Stimulated activated naive CD8-positive, alpha-beta T cell treated with anti-CD3 and anti-CD28 coated beads, Interleukin-15, Interleukin-2, amounts not matched to agents 100 ng/mL and 50 ng/mL, for 24 hours (primary cell): ENCODE measurements at regions not wholly inside any gene's neighbourhood (a gene's known extent, or its start where the extent isn't known, plus 50 kb on each side); places are given as distances from the start of the nearest gene placed in this dataset.
"Not testable (repeated sequence)": the region's sequence is repeated elsewhere in the genome, so short reads cannot be mapped to it uniquely, and the experiment has no call there.

ENCODE experiments used
- H3K27ac Mint-ChIP-seq: one replicate; pipeline ENCODE4 v1.8.0; 2021; ENCODE audit warnings: mild to moderate bottlenecking, mixed read lengths
- H3K27me3 Mint-ChIP-seq: one replicate; pipeline ENCODE4 v1.8.0; 2021; ENCODE audit warnings: mixed read lengths
- H3K36me3 Mint-ChIP-seq: one replicate; pipeline ENCODE4 v1.8.0; 2021; ENCODE audit warnings: low read depth, mixed read lengths
- H3K4me1 Mint-ChIP-seq: one replicate; pipeline ENCODE4 v1.8.0; 2021; ENCODE audit warnings: low read depth, mixed read lengths
- H3K4me3 Mint-ChIP-seq: one replicate; pipeline ENCODE4 v1.8.0; 2021; ENCODE audit warnings: mild to moderate bottlenecking, mixed read lengths
- H3K9me3 Mint-ChIP-seq: one replicate; pipeline ENCODE4 v1.8.0; 2021; ENCODE audit warnings: mixed read lengths

- H3K27me3 Mint-ChIP-seq: no peaks in the 10 kb centered on the region
- H3K36me3 Mint-ChIP-seq: no peaks in the 10 kb centered on the region
- H3K27ac Mint-ChIP-seq: no peak overlapping the region
- H3K4me1 Mint-ChIP-seq: no peaks in the 10 kb centered on the region
- no peak overlapping the region for H3K4me3 Mint-ChIP-seq
- peaks cover 23% of the 10 kb centered on the region for H3K9me3 Mint-ChIP-seq
Observed at GRCh38 chr2:57693177-57693576, 353.4 kb upstream of the VRK2 start.

GRCh38 chr2:57693965-57694364, 352.6 kb upstream of the VRK2 start:
- no peaks in the 10 kb centered on the region for H3K4me1 Mint-ChIP-seq
- no peak overlapping the region for H3K4me3 Mint-ChIP-seq
- H3K27me3 Mint-ChIP-seq: no peaks in the 10 kb centered on the region
- no peak overlapping the region for H3K27ac Mint-ChIP-seq
- H3K36me3 Mint-ChIP-seq: no peaks in the 10 kb centered on the region
- peaks cover 18% of the 10 kb centered on the region for H3K9me3 Mint-ChIP-seq

- H3K27me3 Mint-ChIP-seq: no peaks in the 10 kb centered on the region
- H3K9me3 Mint-ChIP-seq: peaks cover 5% of the 10 kb centered on the region
- no peak overlapping the region for H3K4me3 Mint-ChIP-seq
- no peak overlapping the region for H3K27ac Mint-ChIP-seq
- no peaks in the 10 kb centered on the region for H3K36me3 Mint-ChIP-seq
- H3K4me1 Mint-ChIP-seq: no peaks in the 10 kb centered on the region
Observed at GRCh38 chr2:57696016-57696415, 350.6 kb upstream of the VRK2 start.

- H3K4me1 Mint-ChIP-seq: no peaks in the 10 kb centered on the region
- H3K27me3 Mint-ChIP-seq: no peaks in the 10 kb centered on the region
Observed at GRCh38 chr2:57698392-57698791, 348.2 kb upstream of the VRK2 start.

GRCh38 chr2:57698935-57699449, 347.6 kb upstream of the VRK2 start:
- no peak overlapping the region for H3K4me3 Mint-ChIP-seq
- no peaks in the 10 kb centered on the region for H3K36me3 Mint-ChIP-seq
- no peak overlapping the region for H3K27ac Mint-ChIP-seq
- no peaks in the 10 kb centered on the region for H3K9me3 Mint-ChIP-seq
- no peaks in the 10 kb centered on the region for H3K4me1 Mint-ChIP-seq
- no peaks in the 10 kb centered on the region for H3K27me3 Mint-ChIP-seq

More at GRCh38 chr2:57698392-57698791, 348.2 kb upstream of the VRK2 start:
- no peaks in the 10 kb centered on the region for H3K9me3 Mint-ChIP-seq
- H3K4me3 Mint-ChIP-seq: no peak overlapping the region
- H3K36me3 Mint-ChIP-seq: no peaks in the 10 kb centered on the region
- H3K27ac Mint-ChIP-seq: no peak overlapping the region

DNA sequence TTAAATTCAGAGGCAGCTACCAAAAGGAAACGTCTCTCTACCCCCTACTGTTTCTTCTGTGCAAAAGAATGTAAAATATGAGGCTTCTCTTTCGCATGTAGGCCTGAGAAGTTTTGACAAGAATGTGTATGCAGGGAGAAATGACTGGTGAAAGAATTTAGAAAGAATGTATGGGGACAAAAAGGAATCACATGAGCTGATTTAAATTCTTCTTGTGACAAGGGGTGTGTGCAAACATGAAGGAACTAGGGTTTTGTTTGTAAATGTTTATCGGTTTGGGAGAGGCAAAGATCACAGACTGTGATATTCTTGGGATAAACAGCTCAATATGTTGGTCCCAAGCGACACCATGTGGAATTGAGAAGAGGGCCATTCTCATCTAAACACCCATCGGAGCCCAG, 345.2 kb upstream of the VRK2 start:
- Mint-ChIP-seq H3K4me3 (no peak overlapping the region), H3K36me3 (no peaks in the 10 kb centered on the region), H3K4me1 (no peaks in the 10 kb centered on the region), H3K9me3 (no peaks in the 10 kb centered on the region), H3K27ac (no peak overlapping the region), H3K27me3 (no peaks in the 10 kb centered on the region)

DNA sequence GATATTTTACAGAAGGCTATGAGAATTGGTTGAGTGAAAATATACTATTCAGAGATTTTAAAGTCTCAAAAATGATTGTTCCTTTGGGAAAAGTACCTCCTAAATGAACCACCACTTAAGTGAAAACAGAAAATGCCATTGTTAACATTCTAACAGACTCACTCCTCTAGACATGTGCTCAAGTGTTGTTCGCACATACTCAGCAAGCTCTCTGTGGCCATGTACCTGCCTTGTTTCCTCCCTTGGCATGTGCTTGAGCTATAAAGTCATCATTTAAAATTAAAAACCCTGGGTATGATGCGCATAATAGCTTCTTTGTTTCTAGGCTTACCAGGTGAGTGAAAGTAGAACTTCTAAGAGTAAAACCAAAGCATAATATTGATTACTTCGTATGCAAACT, 343.2 kb upstream of the VRK2 start:
- H3K4me1 Mint-ChIP-seq: no peaks in the 10 kb centered on the region
- no peaks in the 10 kb centered on the region for H3K9me3 Mint-ChIP-seq
- H3K36me3 Mint-ChIP-seq: no peaks in the 10 kb centered on the region
- no peak overlapping the region for H3K4me3 Mint-ChIP-seq
- no peaks in the 10 kb centered on the region for H3K27me3 Mint-ChIP-seq
- H3K27ac Mint-ChIP-seq: no peak overlapping the region

GRCh38 chr2:57707794-57708193, 338.8 kb upstream of the VRK2 start:
- not testable (repeated sequence) for H3K36me3 Mint-ChIP-seq, H3K27me3 Mint-ChIP-seq, H3K4me1 Mint-ChIP-seq, H3K4me3 Mint-ChIP-seq, H3K9me3 Mint-ChIP-seq, H3K27ac Mint-ChIP-seq

DNA sequence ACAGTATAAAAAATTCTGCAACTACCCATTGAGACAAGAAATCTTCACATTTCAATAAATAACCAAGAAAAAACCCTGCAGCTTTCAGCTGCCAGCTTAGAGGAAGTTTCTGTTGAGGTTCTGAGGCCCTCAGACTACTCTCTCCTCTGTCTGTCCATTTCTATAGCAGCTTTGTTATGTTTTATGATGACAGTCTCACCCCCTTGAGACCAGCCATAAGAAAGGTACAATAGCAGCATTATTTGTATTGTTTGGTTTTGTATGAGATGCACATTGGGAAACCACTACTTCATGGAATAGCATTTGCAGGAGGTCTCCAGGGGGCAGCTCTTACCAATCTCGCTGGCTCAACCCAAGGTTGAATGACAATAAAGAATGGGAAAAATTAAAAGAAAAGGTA, 334.6 kb upstream of the VRK2 start:
- no peaks in the 10 kb centered on the region for H3K27me3 Mint-ChIP-seq

GRCh38 chr2:57720728-57721627, 325.6 kb upstream of the VRK2 start:
- Mint-ChIP-seq H3K4me3 (no peak overlapping the region), H3K27ac (no peak overlapping the region), H3K9me3 (no peaks in the 10 kb centered on the region)

More for the DNA sequence above, 334.6 kb upstream of the VRK2 start:
- H3K36me3 Mint-ChIP-seq: no peaks in the 10 kb centered on the region
- H3K4me1 Mint-ChIP-seq: no peaks in the 10 kb centered on the region
- no peak overlapping the region for H3K4me3 Mint-ChIP-seq
- H3K27ac Mint-ChIP-seq: no peak overlapping the region
- H3K9me3 Mint-ChIP-seq: no peaks in the 10 kb centered on the region

DNA sequence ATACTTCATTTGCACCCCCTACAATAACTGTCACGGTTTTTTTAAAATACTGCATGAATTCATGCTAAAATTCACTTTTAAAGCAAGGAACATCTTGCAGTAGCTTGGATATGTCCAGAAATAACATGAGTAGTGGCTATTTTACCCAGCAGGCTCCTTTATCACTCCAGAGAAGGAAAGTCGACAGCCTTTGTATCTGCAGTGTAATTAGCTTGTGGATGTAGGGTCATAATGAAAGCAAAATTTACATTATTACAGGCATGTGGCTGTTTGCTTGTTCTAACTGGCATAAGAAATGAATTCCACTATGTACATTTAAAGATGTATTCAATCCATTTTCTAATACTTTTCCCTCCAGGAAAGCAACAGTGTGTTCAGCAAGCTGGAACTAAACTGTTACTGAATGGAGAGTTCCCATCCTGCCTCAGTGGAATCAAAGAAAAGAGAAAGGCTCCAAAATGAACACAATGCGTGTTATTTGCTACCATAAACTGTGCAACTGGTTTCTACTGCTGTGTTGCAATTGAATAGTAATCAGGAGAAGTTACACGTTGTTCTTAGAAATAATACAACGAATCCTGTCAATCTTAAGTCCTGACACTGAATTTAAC, 321.2 kb upstream of the VRK2 start:
- peaks cover 6% of the 10 kb centered on the region for H3K4me1 Mint-ChIP-seq
- no peak overlapping the region for H3K27ac Mint-ChIP-seq
- H3K27me3 Mint-ChIP-seq: no peaks in the 10 kb centered on the region
- no peaks in the 10 kb centered on the region for H3K9me3 Mint-ChIP-seq
- no peaks in the 10 kb centered on the region for H3K36me3 Mint-ChIP-seq
- no peak overlapping the region for H3K4me3 Mint-ChIP-seq

More at GRCh38 chr2:57720728-57721627, 325.6 kb upstream of the VRK2 start:
- peaks cover 7% of the 10 kb centered on the region for H3K27me3 Mint-ChIP-seq
- no peaks in the 10 kb centered on the region for H3K36me3 Mint-ChIP-seq
- H3K4me1 Mint-ChIP-seq: peaks cover 6% of the 10 kb centered on the region

DNA sequence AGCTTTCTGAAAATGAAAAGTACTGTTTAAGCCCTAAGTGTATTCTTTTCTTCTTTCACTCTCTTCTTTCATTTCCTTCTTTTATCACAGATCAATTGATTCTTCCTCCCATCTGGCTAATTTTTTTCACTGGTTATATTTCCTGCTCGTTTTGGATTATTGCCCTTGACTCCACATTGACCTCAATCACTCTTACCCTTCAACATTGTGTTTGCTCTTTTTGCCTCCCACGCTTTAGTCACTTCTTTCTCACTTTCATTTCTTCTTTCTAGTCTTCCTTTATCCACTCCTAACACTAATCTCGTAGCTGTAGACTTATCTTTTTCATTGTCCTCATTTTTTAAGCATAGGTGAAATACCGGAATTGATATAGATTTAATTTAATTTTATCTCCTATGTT, 320.3 kb upstream of the VRK2 start:
- no peak overlapping the region for H3K4me3 Mint-ChIP-seq
- H3K4me1 Mint-ChIP-seq: no peaks in the 10 kb centered on the region
- H3K27ac Mint-ChIP-seq: no peak overlapping the region
- no peaks in the 10 kb centered on the region for H3K9me3 Mint-ChIP-seq
- H3K36me3 Mint-ChIP-seq: no peaks in the 10 kb centered on the region
- H3K27me3 Mint-ChIP-seq: no peaks in the 10 kb centered on the region

- no peak overlapping the region for H3K27ac Mint-ChIP-seq
- H3K36me3 Mint-ChIP-seq: no peaks in the 10 kb centered on the region
- no peak overlapping the region for H3K4me3 Mint-ChIP-seq
- no peaks in the 10 kb centered on the region for H3K4me1 Mint-ChIP-seq
- no peaks in the 10 kb centered on the region for H3K9me3 Mint-ChIP-seq
- no peaks in the 10 kb centered on the region for H3K27me3 Mint-ChIP-seq
Observed at GRCh38 chr2:57728691-57729090, 317.9 kb upstream of the VRK2 start.

GRCh38 chr2:57733956-57734355, 312.6 kb upstream of the VRK2 start:
- Mint-ChIP-seq H3K36me3 (no peaks in the 10 kb centered on the region), H3K27me3 (no peaks in the 10 kb centered on the region), H3K27ac (no peak overlapping the region), H3K4me1 (no peaks in the 10 kb centered on the region), H3K9me3 (no peaks in the 10 kb centered on the region), H3K4me3 (no peak overlapping the region)

DNA sequence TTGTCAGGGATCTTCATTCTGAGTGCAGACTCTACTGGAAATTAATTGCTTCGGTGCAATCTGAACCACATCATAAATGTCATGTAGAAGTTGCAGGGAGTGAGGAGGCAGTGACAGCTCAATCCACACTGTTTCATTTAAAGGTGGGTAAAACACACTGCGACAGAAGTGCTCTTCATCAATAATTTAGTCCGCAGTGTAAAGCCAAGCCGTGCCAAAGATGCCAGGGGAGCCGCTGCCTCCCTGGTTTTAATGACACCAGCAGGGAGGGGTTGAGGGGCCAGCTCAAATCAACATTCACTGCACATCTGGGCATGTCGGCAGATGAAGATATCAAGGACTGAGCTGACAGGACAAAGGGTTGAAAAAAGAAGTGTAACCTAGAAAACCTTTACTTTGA, 305.7 kb upstream of the VRK2 start:
- Mint-ChIP-seq H3K36me3 (no peaks in the 10 kb centered on the region), H3K27me3 (no peaks in the 10 kb centered on the region), H3K9me3 (no peaks in the 10 kb centered on the region), H3K27ac (no peak overlapping the region), H3K4me3 (no peak overlapping the region), H3K4me1 (no peaks in the 10 kb centered on the region)
